ENCODE measurements at regions not wholly inside any gene's neighbourhood (a gene's known extent, or its start where the extent isn't known, plus 50 kb on each side); places are given as distances from the start of the nearest gene placed in this dataset.

- Histone ChIP-seq H3K36me3 (no peaks in the 10 kb centered on the region), H3K4me1 (no peaks in the 10 kb centered on the region), H3K4me3 (no peak overlapping the region), H3K27me3 (no peaks in the 10 kb centered on the region), H3K9me3 (no peaks in the 10 kb centered on the region), H3K27ac (no peak overlapping the region)
- intact Hi-C loops (cut with DNase I): no loop called here
- WGBS (ENCODE audit: insufficient coverage, low coverage, low lambda C conversion rate, missing lambda C conversion rate): 76% methylated on average over 1 of the region's 1 CpG
- ATAC-seq (no peak), DNase-seq (no peak)
- no peak for TF ChIP-seq POLR2A (IDR thresholded peaks at IDR 0.05)
- TF ChIP-seq, protein P1, sequence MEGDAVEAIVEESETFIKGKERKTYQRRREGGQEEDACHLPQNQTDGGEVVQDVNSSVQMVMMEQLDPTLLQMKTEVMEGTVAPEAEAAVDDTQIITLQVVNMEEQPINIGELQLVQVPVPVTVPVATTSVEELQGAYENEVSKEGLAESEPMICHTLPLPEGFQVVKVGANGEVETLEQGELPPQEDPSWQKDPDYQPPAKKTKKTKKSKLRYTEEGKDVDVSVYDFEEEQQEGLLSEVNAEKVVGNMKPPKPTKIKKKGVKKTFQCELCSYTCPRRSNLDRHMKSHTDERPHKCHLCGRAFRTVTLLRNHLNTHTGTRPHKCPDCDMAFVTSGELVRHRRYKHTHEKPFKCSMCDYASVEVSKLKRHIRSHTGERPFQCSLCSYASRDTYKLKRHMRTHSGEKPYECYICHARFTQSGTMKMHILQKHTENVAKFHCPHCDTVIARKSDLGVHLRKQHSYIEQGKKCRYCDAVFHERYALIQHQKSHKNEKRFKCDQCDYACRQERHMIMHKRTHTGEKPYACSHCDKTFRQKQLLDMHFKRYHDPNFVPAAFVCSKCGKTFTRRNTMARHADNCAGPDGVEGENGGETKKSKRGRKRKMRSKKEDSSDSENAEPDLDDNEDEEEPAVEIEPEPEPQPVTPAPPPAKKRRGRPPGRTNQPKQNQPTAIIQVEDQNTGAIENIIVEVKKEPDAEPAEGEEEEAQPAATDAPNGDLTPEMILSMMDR (IDR thresholded peaks at IDR 0.05): no peak
Measured at GRCh38 chr4:104381729-104382128, 113.0 kb downstream of the CXXC4 start.

GRCh38 chr4:104365618-104366017, 129.1 kb downstream of the CXXC4 start:
- TF ChIP-seq, protein P1 (IDR thresholded peaks at IDR 0.05): no peak
- TF ChIP-seq POLR2A (IDR thresholded peaks at IDR 0.05): no peak
- Histone ChIP-seq H3K9me3 (no peaks in the 10 kb centered on the region), H3K4me1 (no peaks in the 10 kb centered on the region), H3K36me3 (no peaks in the 10 kb centered on the region), H3K27ac (no peak overlapping the region), H3K27me3 (no peaks in the 10 kb centered on the region), H3K4me3 (no peak overlapping the region)
- DNase-seq (no peak), ATAC-seq (no peak)
- WGBS (ENCODE audit: insufficient coverage, low coverage, low lambda C conversion rate, missing lambda C conversion rate): 90% methylated on average over 2 of the region's 2 CpGs
- intact Hi-C loops (cut with DNase I): no loop called here

DNA sequence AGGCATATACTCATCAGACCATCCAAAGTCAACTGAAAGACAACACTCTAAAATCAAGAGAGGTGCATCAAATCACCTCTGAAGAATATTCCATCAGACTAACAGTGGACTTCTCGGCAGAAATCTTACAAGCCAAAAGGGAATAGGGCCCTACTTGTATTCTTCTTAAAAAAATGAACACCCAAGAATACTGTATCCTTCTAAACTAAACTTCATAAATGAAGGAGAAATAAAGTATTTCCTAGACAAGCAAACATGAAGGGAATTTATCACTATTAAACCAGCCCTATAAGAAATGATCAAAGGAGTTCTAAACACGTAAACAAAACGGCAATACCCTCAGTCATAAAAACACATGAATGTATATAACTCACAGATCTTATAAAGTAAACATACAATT, 141.2 kb downstream of the CXXC4 start:
- intact Hi-C loops (cut with DNase I): no loop called here
- Histone ChIP-seq H3K36me3 (no peaks in the 10 kb centered on the region), H3K27ac (no peak overlapping the region), H3K4me3 (no peak overlapping the region), H3K27me3 (no peaks in the 10 kb centered on the region), H3K9me3 (peaks cover 0 to 10% (median 0%) of the 10 kb centered on the region in 4 donors), H3K4me1 (no peaks in the 10 kb centered on the region)
- DNase-seq: no peak
- ATAC-seq: no peak
- WGBS (ENCODE audit: insufficient coverage, low coverage, low lambda C conversion rate, missing lambda C conversion rate): 74% methylated on average over 3 of the region's 3 CpGs
- TF ChIP-seq POLR2A (IDR thresholded peaks at IDR 0.05): no peak
- TF ChIP-seq, protein P1 (IDR thresholded peaks at IDR 0.05): no peak

DNA sequence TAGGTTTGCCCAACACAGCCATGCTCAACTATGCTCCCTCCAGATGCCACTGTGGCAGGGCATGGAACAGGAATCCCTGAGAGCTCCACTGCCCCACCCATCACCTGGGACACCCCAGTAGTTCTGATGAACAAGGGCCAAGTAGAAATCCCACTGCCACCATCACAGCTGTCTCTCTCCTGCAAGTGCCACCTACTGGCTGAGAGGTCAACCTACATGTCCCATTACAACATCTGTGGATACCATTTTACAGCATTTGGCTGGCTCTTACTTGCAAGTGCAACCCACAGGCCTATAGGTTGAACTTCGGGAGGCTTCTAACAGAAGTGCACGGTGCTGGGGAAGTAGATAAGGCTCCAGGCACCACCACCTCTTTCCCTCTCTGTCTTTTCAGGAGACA, 142.5 kb downstream of the CXXC4 start:
- WGBS (ENCODE audit: insufficient coverage, low coverage, low lambda C conversion rate, missing lambda C conversion rate): 33% methylated on average over 1 of the region's 2 CpGs
- Histone ChIP-seq H3K27me3 (no peaks in the 10 kb centered on the region), H3K9me3 (peaks cover 0 to 10% (median 0%) of the 10 kb centered on the region in 4 donors), H3K27ac (no peak overlapping the region), H3K4me3 (no peak overlapping the region), H3K4me1 (no peaks in the 10 kb centered on the region), H3K36me3 (no peaks in the 10 kb centered on the region)
- intact Hi-C loops (cut with DNase I): no loop called here
- DNase-seq (no peak), ATAC-seq (peak; percentile 30 to 39 (median 36))
- TF ChIP-seq, protein P1 (IDR thresholded peaks at IDR 0.05): peak; percentile 16 to 34 (median 24)
- no peak for TF ChIP-seq POLR2A (IDR thresholded peaks at IDR 0.05)

DNA sequence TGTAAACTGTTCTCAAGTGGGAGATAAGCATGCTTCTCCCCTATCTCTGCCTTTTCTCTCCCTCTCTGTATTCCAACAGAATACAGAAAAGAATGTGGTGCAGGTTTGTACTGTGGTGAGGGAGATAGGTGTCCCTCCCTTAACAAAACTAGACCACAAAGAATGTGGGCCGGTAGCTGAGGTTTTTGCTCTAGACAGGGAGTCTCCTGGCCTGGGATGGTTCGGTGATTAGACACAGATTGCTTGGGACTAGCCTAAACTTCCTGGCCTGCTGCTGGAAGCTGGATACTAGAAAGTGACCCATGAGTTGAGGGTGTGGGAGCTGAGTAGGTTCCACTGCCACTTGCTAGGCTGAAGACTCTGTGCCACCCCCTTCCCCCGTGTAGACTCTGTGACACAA, 143.0 kb downstream of the CXXC4 start:
- DNase-seq: no peak
- H3K27ac ChIP-seq: no peak overlapping the region
- H3K9me3 ChIP-seq: peaks cover 0 to 10% (median 0%) of the 10 kb centered on the region in 4 donors
- H3K4me1 ChIP-seq: no peaks in the 10 kb centered on the region
- TF ChIP-seq, protein P1 (IDR thresholded peaks at IDR 0.05): no peak
- TF ChIP-seq POLR2A (IDR thresholded peaks at IDR 0.05): no peak
- WGBS (ENCODE audit: insufficient coverage, low coverage, low lambda C conversion rate, missing lambda C conversion rate): 100% methylated on average over 1 of the region's 3 CpGs
- H3K4me3 ChIP-seq: no peak overlapping the region
- no peak for ATAC-seq
- no peaks in the 10 kb centered on the region for H3K36me3 ChIP-seq
- no peaks in the 10 kb centered on the region for H3K27me3 ChIP-seq
- intact Hi-C loops (cut with DNase I): no loop called here
